Ureter (tissue), 1 donor: ENCODE measurements at regions not wholly inside any gene's neighbourhood (a gene's known extent, or its start where the extent isn't known, plus 50 kb on each side); places are given as distances from the start of the nearest gene placed in this dataset.

Experiments used
- DNase-seq: peaks from one replicate; pipeline ENCODE4 v3.0.0-alpha.2; 2020; ENCODE audit warnings: low spot score
- donor health status: DM: yes; HTN: yes; CAD: no.

DNA sequence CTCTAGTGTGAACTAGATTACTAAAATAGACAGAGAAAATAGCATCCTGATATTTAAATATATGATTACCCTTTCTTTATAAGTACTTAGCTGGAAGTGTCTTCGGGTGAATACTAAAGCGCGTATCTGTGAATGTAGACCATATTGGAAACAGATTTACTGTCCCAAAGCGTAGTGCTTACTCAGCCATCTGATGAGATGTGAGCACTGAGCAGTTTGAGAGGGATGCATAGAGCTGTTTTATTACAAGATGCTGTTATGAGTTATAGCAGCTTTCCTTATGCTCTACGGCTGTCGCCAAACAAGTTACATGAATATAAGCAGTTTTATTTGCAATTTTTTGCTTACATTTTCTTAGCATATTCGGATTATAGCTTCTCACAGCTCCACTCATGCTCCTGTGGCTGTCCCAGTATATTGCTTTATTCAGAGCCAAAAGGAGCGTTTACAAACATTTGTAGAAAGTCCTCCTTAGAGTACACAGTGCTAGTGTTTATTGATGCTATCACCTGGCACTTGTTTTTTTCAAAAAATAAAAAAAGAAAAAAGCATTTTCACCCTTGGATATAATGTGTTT lies 981.4 kb upstream of the WWC1 start:
- DNase-seq: no peak

GRCh38 chr5:167311340-167311739 lies 980.1 kb upstream of the WWC1 start:
- no peak for DNase-seq

DNA sequence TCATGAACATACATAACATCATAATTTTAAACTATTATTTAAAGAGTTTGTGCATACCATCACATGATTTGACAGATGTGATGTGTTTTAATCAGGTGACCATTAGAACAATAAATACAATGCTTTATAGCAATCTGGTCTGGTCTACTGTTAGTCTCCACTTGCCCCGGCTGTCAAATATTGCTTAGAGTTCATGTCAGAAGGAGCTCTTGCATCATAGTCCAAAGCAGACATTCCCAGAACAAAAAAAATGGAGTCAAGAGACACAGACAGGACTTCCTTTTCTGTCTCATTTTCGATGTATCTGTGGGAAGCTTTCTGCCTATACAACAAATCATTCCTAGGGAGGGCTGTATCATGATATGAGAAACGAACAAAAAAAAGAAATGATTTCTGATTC lies 979.2 kb upstream of the WWC1 start:
- no peak for DNase-seq

- no peak for DNase-seq
These were observed 975.7 kb upstream of the WWC1 start for GRCh38 chr5:167315762-167316161.

DNA sequence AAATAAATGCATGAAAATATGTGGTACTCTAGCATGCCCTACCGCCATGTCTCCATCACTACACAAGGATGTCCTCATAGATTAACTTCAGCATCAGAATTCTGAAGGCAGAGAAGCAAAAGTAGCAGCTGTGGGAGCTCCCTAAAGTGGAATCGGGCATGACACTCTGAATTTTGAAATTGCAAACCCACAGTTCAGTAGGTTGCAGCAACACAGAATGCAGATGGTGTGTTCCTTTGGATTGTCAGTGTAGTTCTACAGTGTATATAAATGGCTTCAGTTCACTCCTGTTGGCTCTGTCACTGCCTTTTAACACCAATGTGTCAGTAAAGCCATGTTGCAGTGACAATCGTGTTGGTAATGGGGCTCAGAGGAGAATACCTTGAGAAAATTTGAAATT lies 973.6 kb upstream of the WWC1 start:
- no peak for DNase-seq

DNA sequence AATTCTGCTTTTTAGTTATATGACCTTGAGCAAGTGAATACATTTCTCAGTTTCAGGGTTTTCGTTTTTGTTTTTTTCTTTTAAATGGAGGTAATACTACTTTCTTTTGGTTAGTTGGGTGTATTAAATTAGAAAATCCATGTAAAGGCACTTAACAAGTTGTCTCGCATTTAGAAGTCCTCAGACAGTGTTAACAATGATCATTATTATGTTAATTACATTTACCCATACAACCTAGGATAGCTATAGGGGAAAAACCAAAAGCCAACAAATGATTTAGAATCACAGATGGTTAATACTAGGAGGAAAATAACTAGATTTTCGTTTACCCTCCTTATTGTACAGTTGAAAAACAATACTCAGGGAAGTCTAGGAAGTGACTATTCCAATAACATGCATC lies 972.2 kb upstream of the WWC1 start:
- DNase-seq: no peak

GRCh38 chr5:167320019-167320418 lies 971.4 kb upstream of the WWC1 start:
- no peak for DNase-seq

- DNase-seq: no peak
These were observed 959.1 kb upstream of the WWC1 start for GRCh38 chr5:167332309-167332708.

DNA sequence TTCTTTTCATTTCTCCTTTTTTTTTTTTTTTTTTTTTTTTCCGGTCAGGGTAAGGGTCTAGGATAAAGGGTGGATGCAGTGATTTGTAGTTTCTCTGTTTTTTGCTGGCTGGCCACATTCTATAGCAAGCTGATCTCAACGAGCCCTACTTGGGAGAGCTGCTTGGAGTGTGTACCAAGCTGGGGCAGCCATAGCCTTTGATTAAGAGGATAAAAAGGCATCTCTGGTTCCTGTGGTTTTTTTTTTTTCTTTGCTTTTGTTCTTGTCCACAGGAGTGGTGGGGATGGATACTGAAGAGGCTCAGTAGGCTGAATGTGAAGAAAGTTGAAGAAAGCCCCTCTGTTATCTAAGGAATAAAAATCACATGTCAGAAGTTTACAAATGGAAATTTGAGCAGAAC lies 955.3 kb upstream of the WWC1 start:
- DNase-seq: no peak

- DNase-seq: no peak
These were observed 952.2 kb upstream of the WWC1 start for GRCh38 chr5:167339205-167339604.

- no peak for DNase-seq
These were observed 945.0 kb upstream of the WWC1 start for GRCh38 chr5:167346461-167346860.

DNA sequence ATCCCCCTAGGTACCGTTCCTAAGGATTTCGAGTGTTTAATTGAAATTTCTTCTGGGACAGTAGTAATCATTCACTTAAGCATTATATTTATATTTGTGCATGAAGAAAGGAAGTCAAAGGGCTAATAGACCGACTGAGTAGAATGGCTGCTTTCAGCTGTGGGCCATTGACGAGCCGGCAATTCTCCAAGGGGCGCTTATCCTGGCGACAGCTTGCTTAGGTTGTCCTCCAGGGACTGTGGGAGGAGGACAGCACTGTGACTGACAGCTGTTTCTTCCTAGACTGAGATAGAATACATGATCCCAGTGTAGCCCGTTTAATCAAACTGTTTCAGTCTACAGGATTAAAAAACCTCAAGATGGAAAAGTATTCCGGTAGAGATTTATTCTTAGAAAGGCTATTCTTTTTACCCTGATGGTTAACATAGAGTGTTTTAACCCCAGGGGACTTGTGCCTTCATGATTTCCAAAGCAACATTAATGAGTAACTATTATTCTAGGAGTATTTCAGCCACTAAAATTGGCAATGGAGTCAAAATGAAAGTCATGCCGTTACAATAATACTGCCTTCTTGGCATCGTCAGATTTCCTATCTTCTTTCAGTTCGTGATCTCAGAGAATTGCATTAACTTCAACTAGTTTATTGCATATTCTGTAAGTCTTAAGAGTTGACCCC lies 943.1 kb upstream of the WWC1 start:
- DNase-seq: no peak

- DNase-seq: no peak
These were observed 942.5 kb upstream of the WWC1 start for GRCh38 chr5:167348980-167349379.

DNA sequence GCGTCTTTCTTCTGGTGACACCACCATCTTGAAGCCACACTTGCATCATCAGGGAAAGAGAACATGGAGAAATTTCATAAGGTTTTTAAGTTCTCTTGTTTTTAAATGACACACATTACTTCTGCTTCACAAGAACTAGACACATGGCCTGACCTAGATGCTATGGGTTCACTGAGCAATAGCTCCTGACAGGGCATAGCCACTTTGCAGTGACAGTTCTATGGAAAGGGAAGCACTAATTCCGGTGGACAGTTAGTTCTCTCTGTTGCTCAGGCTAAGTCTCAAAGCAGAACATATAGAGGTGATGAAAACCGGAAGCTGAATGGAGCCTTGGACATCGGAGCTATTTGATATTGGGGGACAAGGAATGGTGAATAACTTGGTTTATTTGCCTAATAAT lies 940.1 kb upstream of the WWC1 start:
- no peak for DNase-seq

DNA sequence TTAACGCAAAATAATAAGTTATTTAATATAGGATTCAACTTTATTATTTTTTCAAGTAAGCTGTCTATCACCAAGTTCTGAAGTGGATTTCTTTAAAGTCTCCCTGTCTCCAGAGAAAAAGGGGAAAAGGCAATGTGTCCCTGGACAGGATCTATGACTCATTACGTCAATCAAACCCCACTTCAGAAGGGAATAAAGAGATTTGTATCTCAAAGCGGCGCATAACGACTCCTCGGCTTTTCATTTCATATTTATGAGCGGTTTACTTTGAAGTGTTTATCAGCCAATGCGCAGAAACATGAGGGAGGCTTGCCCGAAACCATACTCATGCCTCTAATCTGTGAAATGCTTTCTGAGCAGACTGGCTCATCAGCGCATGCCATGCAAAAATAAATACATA lies 938.6 kb upstream of the WWC1 start:
- DNase-seq: no peak

- DNase-seq: no peak
These were observed 936.1 kb upstream of the WWC1 start for GRCh38 chr5:167355346-167355745.

DNA sequence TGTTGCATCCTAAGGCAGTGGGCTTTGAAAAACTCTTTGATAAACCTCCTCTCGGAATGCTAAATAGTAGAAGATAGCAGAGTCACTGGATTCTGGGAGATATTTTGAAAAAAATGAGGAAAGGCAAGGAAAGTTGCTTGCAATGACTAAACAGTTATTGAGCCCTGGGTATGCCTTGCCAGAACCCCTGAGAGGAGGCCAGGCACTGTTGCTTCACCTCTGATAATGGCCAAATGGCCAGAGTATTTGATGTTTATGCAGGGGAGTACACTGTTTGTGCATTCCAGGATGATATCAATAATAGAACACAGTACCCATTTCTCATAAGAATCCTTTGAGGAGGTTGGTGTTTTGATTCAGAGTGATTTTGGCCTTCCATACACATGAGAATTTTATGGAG lies 935.1 kb upstream of the WWC1 start:
- no peak for DNase-seq

GRCh38 chr5:167358868-167359492 lies 932.5 kb upstream of the WWC1 start:
- DNase-seq: no peak

GRCh38 chr5:167361795-167362194 lies 929.6 kb upstream of the WWC1 start:
- DNase-seq: no peak

GRCh38 chr5:167363065-167363464 lies 928.4 kb upstream of the WWC1 start:
- DNase-seq: no peak

DNA sequence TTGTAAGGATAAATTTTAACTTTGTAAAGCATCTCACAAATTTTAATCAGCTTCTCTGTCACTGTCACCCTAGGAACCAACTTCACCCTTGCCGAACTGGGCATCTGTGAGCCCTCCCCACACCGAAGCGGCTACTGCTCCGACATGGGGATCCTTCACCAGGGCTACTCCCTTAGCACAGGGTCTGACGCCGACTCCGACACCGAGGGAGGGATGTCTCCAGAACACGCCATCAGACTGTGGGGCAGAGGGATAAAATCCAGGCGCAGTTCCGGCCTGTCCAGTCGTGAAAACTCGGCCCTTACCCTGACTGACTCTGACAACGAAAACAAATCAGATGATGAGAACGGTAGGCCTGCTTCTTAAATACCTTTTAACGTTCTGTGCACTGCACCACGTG lies 916.3 kb upstream of the WWC1 start:
- DNase-seq: no peak

- no peak for DNase-seq
These were observed 912.3 kb upstream of the WWC1 start for GRCh38 chr5:167378894-167379723.

- no peak for DNase-seq
These were observed 910.0 kb upstream of the WWC1 start for GRCh38 chr5:167381457-167381856.
